ENCODE measurements at regions not wholly inside any gene's neighbourhood (a gene's known extent, or its start where the extent isn't known, plus 50 kb on each side); places are given as distances from the start of the nearest gene placed in this dataset.
A peak's percentile ranks its signal among the peaks of the same experiment; 100 is the strongest.

DNA sequence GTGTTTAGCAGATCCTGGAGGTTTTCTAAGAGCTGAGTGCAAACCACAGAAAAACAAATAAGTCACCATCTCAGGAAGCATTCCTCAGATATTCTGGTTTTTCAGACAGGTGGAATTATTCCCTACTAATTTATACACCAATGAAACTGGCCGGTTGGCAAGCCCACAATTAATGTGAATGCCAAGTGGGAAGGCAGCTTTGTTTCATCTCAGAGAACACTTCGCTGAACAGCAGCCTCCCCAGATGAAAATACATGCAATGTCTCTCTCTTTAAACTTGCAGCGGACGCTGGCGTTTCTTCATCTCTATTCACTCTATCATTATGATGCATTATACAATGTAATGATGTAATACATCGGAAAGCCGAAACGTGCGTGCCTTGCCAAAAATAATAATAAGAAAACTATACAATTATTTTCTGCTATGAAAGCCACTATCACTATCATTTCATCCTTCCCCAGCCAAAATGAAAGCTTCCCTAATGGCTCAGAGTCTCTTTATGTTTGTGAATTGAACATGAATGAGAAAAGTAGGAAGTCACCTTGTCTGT lies 649.4 kb downstream of the BCL11A start:
- no peak for DNase-seq

DNA sequence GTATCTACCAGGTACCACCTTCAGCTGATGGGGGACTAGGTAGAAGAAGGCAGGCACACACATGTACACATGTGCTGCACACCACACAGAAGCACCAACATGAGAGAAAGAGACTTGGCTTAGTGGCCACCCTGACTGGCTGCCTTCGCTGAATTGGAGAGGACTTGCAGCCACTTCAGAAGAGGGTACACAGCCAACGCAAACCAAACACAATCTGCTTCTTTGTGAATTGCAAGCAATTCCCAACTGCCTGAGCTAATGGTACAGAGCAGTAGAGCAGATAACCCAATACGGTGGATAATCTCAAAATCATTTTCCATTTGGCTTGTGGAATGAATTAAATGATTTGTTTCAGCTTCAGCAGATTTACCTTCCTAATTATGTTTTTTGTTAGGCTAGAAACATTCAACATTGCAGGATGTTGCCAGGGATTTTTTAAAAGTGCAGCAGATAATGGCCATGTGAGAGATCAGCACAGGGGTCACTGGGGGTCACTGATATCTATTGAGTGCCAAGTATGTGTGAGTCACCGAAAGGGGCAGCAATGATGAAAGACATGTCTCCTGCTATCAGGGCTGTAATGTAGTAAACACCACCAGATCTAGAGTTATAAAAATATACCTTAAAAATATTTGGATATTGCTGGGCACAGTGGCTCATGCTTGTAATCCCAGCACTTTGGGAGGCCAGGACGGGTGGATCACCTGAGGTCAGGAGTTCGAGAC lies 652.6 kb downstream of the BCL11A start:
- DNase-seq: no peak

DNA sequence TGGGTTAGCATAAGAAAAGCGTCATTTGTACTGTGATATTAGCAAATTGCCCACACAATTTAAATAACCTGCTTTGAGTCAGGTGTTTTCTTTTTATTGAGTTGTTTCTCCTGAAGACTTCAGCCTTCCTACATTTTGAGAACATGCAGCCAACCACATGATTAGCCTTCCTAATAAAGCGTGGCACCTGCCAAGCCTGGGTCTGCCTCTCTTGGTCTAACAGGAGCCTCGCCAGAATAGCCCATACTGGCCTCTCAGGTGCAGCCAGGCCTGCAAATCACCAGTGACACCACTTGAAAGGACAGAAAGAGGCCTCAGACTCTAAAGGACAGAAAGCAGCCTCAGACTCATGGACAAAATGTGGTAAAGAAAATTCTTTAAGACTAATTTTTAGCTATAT lies 653.8 kb downstream of the BCL11A start:
- no peak for DNase-seq

GRCh38 chr2:59896499-59897245 lies 656.8 kb downstream of the BCL11A start:
- DNase-seq: no peak

DNA sequence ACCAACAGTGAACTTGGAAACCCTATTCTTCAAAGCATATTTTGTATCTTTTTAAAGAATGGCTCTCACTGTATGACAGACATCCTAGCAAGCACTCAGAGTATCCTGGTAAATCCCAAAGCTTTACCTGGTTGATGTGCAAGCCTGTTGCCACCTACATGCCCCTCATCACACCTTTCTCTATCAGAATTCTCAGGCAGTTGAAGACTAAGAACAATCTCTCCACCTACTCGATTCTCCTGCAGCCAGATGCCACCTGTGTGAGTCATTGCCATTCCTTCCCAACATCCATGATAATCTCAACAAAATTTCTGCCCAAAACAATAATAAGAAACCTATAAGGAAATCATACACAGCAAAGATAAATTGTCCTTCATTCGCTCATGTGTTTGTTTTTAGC lies 659.8 kb downstream of the BCL11A start:
- DNase-seq: no peak

DNA sequence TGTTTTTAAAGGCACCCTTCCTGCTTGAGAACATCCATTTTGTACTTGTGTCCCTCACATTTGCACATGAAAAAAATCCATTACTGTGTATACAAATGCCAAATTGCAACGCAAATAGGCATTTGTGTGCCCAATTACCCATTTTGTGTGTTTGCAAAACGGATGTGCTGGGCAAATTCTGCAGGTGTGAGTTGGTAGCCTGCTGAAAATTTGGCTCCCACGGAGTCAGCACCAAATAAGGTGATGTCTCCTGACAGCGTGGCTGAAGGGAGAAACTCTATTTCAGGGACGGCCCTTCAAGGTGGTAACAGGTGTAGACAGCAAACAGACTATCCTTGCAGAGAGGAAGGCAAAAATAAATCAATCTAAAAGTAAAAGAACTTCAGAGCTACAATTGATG lies 661.1 kb downstream of the BCL11A start:
- no peak for DNase-seq

GRCh38 chr2:59889305-59889704 lies 664.1 kb downstream of the BCL11A start:
- no peak for DNase-seq

- DNase-seq: no peak
Observed at GRCh38 chr2:59888706-59889105, 664.7 kb downstream of the BCL11A start.

DNA sequence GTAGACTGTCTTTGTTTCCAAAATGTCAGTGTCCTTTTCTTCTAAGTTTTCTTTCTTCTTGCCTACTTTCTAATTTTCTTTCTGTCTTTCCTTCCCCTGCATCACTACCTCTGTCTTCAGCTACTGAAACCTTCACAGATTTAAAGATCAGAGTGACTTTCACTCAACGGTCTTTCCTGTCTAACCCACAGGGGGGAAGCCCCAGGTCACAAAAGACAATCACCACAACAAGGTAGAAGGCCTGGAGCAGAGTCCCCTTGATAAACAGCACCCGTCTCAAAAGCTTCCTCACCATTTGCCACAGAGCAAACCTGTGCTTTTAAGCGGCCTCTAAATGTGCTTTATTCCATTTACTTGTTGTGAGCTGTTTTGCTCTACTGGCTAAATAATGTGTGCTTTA lies 665.4 kb downstream of the BCL11A start:
- DNase-seq: peak; percentile 10

DNA sequence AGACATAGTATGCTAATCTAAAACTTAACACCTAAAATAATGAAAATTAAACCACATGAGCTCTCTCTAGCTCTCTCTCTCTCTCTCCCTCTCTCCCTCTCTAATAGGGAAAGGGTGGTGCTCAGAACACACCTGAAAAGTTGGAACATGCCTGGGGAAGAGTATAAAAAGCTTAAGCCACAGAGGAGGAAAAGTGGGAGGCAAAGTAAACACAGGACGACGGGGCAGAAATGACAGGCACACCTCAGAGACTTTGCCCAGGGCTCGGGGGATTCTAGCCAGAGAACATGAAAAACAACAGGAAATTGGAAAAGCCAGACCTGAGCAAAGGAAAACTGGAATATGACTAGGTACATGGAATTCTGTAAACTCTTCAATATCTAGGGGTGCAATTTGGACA lies 666.1 kb downstream of the BCL11A start:
- no peak for DNase-seq

GRCh38 chr2:59886759-59887158 lies 666.7 kb downstream of the BCL11A start:
- DNase-seq: no peak

DNA sequence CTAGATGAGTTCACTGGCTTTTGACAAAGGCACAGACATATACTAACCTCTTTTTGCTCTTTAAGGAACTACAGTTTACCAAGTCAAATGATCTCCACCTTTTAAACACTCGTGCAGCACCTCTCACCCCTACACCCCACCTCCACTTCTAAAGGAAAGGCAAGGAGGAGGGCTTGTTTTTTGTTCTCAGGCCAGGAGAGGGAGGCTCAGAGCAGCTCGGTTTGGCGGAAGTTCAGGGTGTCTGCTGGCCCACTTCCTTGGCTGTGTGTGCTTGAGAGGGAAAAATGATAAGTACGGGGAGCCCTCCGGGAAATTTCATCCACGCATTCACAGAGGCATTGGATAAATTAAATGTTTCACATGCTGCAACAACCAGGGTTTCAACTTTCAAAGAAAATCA lies 667.9 kb downstream of the BCL11A start:
- DNase-seq: no peak

- DNase-seq: no peak
Observed at GRCh38 chr2:59884166-59884565, 669.3 kb downstream of the BCL11A start.

- DNase-seq: no peak
Observed at GRCh38 chr2:59882822-59883221, 670.6 kb downstream of the BCL11A start.

GRCh38 chr2:59882279-59882678 lies 671.2 kb downstream of the BCL11A start:
- no peak for DNase-seq

- DNase-seq: no peak
Observed at GRCh38 chr2:59881218-59881617, 672.2 kb downstream of the BCL11A start.

- DNase-seq: no peak
Observed at GRCh38 chr2:59879700-59880131, 673.7 kb downstream of the BCL11A start.

- no peak for DNase-seq
Observed at GRCh38 chr2:59875836-59876235, 677.6 kb downstream of the BCL11A start.

DNA sequence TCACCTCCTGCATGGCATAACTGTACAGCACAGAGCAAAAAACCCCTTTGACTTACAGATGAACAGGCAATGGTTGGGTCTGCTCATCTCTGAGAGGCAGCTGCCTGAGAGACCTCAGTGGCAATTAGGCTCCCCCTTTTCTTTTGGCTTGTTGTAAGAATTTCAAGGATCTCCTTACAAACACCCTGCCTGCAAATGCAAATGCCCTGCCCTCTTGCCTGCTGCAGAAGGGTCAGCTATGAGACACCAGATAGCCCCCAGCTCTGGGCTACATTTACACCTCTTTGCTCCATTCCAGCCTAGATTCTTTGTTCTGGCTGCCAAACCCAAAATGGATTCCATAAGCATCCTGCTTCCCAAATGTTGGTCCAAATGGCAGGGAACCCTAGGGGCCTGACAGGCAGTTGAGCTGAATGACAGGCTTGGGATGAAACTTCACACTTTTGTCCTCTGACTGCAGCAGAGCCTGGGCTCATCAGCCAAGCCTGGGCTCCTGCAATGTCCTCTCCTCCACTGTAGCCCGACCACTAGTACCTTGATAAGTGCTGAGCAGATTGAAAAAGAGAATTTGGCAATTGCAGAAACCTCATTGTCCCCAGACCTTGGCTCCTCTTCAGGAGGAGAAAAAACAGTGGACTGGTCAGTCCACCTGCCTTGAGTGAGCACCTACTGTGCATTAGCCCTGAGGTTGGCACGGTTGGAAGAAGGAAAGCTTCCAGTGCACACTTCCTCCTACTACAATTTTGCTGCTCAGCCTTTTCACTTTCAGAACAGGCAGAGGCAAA lies 678.3 kb downstream of the BCL11A start:
- no peak for DNase-seq

GRCh38 chr2:59874361-59874760 lies 679.1 kb downstream of the BCL11A start:
- DNase-seq: no peak

- DNase-seq: no peak
Observed at GRCh38 chr2:59871830-59872229, 681.6 kb downstream of the BCL11A start.

GRCh38 chr2:59868981-59869380 lies 684.5 kb downstream of the BCL11A start:
- DNase-seq: no peak

DNA sequence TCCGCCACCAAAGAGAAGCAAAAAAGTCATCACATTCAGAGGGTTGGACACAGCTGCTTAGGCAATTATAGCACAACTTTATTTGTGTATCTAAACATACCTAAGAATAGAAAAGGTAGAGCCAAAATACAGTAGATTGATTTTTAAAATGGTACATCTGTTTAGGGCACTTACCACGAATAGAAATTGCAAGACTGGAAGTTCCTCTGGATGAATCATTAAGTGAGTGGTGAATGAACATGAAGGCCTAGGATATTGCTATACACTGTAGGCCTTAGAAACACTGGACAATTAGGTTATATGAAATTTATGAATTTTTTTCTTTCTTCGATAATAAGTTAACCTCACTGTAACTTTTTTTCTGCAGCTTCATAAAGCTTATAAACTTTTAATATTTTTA lies 687.0 kb downstream of the BCL11A start:
- no peak for DNase-seq

Measured in activated T-cell treated with anti-CD3 and anti-CD28 coated beads for 4 hours (primary cell).